Right lung (tissue), 2 donors: ENCODE measurements at regions not wholly inside any gene's neighbourhood (a gene's known extent, or its start where the extent isn't known, plus 50 kb on each side); places are given as distances from the start of the nearest gene placed in this dataset.

ENCODE experiments used
- DNase-seq, 2 donors: peaks; one replicate each; pipeline ENCODE4 v3.0.0-alpha.2; 2013

DNA sequence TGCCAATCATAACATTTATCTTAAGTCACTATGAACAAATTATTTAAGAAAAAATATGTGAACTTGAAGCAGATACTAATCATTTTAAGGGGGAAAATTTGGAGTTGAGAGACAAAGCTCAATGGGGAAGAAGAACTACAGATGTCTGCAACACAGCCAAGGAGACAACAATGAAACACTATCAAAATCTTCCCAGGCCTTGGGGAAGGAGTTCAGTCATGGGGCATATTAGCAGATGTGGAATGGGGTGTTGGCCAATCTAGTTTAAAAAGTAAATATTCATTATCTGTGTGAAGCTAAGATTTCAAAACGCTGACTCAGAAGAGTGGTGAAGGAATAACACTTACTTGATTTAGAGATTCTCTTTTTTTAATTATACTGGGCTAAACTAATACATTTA lies 671.6 kb upstream of the ZP4 start:
- no peak for DNase-seq

DNA sequence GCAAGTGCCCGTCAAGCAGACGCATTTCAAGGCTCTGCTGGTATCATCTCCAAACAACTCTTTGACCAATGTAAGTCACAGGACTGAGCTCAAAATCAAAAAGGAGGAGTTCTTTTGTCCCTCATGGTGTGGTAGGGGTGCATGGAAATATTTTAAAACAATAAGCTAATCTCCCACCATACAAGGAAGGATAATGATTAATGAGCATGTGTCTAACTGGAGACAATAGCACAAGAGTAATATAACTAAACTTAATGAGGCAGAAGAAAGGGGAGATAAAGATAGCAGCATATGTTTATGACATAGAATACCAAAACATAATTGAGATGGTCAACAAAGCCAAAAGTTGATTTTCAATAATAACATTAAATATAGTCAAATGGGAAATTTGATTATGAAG lies 668.0 kb upstream of the ZP4 start:
- DNase-seq = no peak

DNA sequence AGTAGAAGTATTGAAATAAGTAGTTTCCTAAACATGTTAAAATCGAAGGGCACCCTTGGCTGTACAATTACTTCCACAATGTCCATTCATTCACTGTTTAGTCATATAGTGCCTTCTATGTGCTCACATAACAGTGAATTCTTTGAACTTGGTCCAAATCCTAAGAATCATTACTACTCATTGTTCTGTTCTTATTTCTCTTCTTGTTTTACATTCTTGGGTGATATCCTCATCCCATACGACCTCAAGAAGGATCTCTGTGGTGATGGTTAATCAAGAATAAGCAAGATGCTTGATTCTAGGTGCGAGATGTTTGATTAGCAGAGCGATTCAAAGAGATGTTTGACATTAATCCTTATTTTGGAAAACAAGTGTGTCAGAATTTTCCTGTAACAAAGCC lies 667.4 kb upstream of the ZP4 start:
- no peak for DNase-seq

DNA sequence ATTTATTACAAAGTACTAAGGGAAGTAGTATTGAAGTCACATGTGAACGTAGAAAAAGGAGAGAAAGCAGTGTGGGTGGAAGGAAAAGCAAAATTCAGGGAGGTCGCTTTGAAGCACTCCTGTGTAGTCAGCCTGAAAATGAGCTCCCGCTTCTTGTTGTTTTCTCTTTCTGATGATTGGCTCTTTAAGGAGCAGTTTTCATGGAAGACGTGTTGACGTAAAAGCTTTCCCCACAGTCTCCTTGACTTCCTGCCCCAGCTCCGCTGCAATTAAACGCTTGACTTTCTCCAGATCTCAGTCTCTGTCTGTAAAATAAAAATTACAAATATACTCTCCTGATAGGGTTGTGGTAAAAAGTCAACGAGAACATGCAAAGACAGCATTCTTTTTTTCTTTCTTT lies 661.5 kb upstream of the ZP4 start:
- DNase-seq = no peak

DNA sequence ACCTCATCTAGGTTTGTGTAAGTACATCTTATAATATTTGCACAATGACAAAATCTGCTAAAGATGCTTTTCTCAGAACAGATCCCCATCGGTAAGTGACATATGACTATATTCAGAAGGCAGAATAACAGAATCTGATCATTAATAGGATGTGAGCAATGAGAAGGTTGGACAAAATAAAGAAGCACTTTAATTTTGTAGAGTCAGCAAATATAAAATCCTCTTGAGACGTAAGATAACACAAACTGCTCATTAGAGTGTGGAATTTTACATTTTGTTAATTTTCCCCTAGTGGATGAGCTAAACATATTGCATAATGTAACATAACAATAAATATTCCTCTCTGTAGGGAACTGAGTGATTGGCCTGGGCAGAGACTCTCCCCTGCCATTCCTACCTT lies 658.4 kb upstream of the ZP4 start:
- no peak for DNase-seq

DNA sequence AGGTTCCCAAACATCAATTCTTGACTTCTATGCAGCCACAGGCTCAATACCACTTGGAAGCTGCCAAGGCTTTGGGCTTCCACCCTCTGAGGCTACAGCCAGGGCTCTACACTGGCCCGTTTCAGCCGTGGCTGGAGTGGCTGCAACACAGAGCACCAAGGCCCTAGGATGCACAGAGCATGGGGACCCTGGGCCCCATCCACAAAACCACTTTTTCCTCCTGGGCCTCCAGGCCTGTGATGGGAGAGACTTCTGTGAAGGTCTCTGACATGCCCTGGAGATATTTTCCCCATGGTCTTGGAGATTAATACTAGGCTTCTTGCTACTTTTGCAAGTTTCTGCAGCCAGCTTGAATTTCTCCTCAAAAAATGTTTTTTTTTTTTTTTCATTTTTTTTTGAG lies 655.4 kb upstream of the ZP4 start:
- DNase-seq = no peak

DNA sequence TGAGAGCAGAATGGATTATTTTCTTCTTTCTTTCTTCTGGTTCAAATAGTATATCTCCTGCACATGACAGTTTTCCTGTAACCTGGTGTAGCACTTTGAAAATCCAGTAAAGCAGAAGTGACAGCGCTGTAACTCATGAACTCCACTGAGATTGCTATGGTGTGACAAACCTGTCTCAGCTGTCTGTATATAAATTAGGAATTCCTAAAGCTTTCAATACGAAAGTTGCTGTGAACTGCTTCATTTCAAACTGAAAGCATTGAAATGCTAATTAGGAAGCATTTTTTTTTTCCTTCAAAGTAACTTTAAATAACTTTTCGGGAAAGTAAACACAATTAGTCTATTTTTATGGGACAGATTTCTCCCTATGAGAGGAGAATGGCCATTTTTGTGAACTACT lies 646.9 kb upstream of the ZP4 start:
- no peak for DNase-seq

DNA sequence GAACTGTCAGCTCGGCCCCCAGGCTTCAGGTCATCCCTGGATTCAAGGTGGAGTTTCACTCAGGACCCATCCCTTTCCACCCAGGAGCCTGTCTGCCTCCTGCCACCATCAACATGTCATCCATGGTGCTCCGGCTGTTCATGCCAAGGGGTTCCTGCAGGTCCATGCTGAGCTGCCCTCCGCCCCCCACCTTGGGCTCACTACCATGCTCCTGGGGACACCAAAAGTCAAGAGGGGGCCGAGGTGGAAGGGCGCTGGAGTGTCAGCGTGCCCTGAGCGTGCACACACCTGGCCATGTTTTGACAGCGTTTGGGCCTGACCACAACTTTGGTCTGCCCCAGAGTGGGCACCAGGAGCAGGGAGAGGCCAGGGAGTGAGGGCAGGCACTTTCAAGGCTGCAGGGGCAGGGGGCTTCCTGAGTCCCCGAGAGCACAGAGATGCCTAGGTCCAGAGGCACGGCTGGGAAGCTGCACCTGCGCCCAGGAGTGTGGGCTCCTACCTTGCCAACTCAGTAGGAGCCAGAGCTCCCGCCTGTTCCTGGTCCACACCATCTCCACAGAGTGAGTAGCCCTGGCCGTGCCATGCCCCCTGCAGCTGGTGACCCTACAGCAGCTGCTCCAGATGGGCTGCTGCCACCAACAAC lies 639.6 kb upstream of the ZP4 start:
- DNase-seq = no peak

DNA sequence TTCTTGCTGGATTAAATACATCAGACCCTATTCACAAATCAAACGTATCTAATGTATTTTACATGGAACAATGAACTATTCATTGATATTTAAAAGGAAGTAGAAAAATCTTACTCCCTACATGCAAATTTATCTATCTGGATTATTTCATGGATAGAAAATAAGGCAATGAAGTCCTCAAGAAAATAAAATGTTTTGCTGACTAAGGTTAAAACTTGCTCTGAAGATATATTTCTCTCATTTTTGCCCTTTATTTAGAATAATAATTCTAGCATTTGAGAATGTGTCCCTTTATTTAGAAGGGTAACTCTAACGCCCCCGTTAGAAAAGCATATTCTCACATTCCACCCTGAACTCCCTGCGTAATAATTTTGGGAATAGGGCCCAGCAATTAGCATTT lies 627.0 kb upstream of the ZP4 start:
- no peak for DNase-seq

DNA sequence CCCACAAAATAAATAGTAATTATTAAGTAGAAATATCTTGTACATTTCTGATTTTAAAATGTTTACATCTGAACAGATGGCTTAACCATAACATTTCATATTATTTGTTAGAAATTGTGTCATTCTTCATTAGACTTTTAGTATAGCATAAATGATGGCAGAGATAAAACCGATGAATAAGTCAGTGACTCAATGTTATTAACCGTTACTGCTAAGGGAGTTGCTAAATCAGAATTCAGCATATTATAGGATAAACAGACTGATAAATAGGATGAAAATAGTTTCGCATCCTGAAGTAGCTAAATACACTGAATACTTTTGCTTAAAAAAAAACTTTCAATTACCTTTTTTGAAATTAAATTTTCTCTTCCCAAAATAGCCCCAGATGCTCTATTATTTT lies 610.6 kb upstream of the ZP4 start:
- DNase-seq = no peak

DNA sequence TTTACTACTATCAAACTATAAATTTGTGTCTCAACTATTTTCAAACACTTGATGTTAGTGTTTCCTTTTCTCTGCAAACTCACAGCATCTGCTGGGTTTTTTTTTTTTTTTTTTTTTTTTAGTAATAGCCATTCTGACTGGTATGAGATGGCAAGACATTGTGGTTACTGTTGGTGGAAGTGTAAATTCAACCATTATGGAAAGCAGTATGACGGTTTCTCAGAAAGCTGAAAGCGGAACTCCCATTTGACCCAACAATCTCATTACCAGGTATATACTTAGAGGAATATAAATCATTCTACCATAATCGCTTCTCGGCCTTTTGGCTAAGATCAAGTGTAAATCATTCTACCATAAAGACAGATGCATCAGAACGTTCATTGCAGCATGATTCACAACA lies 608.3 kb upstream of the ZP4 start:
- no peak for DNase-seq

DNA sequence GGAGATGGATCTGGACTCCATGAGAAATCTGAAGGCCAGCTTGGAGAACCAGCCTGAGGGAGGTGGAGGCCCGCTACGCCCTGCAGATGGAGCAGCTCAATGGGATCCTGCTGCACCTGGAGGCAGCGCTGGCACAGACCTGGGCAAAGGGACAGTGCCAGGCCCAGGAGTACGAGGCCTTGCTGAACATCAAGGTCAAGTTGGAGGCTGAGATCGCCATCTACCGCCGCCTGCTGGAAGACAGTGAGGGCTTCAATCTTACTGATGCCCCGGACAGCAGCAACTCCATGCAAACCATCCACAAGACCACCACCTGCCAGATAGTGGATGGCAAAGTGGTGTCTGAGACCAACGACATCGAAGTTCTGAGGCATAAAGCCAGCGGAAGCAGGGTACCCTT lies 601.5 kb upstream of the ZP4 start:
- no peak for DNase-seq

DNA sequence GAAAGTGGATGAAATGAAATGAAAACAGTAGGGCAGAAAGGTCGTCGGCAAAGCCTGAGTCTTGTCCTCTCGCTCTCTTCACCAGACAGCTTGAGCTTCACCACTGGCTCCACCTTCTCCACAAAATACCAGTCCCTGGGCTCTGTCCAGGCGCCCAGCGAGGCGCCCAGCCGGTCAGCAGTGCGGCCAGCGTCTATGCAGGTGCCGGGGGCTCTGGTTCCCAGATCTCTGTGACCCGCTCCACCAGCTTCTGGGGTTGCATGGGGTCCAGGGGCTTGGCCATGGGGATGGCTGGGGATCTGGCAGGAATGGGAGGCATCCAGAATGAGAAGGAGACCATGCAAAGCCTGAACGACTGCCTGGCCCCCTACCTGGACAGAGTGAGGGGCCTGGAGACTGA lies 600.5 kb upstream of the ZP4 start:
- DNase-seq = no peak

DNA sequence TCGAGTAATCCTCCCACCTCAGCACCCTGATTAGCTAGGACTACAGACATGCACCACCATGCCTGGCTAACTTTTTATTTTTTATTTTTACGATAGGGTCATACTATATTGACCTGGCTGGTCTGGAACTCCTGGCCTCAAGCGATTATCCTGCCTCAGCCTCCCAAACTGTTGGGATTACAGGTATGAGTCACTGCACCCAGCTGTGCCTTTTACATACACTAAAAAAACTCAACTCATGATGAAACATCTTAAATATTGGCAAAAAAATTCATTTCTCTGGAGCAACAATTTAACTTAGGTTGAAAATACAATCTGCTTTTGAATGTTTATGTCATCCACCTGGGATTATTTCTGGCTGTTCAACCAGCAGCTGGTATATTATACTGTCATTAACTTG lies 598.3 kb upstream of the ZP4 start:
- DNase-seq = no peak

DNA sequence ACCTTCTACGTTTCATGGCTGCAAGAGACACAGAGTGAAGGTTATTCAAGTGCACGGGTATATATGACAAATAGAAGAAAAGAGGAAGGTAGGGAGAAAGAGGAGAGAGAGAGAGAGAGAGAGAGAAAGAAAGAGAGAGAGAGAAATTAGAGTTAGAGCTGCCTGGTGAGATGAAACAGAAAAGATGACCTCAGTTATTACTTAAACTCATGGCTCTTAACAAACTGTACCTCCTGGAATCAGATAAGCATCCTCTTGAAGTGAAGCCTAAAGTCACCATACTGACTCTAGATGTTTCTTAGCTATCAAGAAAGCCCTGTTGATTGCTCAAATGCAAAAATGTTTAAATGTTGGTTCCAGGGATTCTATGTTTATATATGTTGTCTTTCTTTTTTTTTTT lies 597.7 kb upstream of the ZP4 start:
- DNase-seq = no peak

DNA sequence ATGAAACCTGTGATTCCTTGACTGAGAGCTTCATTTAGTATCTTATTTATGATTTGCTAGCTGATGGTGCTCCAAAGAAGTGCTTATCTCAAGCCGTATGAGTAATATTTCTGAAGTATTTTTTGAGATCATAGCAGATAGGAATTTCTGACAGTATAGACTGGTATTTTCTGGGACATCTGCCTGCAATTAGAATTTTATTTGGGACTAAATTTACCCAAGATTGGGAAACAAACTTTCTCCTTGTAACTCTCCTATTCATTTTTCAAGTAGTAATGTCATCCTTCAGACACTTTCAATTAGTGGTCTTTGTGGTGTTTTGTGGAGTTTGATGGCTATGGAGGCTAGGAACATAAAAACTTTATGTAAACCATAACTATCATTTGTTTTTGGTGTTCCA lies 597.2 kb upstream of the ZP4 start:
- DNase-seq = no peak

DNA sequence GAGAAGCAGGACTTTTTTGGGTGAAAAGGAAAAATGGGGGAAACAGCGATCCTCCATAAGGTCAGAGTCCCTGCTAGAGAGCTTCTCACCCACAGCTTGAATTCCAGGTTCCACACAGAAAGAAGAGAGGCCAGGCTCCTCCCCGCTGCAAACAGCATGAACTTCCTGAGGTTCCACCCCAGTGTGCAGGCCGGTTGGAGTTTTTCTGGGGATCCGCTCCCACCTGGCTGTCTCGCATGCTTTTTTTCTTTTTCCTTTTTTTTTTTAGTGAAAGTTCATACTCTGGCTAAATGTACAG lies 595.1 kb upstream of the ZP4 start:
- DNase-seq = no peak

DNA sequence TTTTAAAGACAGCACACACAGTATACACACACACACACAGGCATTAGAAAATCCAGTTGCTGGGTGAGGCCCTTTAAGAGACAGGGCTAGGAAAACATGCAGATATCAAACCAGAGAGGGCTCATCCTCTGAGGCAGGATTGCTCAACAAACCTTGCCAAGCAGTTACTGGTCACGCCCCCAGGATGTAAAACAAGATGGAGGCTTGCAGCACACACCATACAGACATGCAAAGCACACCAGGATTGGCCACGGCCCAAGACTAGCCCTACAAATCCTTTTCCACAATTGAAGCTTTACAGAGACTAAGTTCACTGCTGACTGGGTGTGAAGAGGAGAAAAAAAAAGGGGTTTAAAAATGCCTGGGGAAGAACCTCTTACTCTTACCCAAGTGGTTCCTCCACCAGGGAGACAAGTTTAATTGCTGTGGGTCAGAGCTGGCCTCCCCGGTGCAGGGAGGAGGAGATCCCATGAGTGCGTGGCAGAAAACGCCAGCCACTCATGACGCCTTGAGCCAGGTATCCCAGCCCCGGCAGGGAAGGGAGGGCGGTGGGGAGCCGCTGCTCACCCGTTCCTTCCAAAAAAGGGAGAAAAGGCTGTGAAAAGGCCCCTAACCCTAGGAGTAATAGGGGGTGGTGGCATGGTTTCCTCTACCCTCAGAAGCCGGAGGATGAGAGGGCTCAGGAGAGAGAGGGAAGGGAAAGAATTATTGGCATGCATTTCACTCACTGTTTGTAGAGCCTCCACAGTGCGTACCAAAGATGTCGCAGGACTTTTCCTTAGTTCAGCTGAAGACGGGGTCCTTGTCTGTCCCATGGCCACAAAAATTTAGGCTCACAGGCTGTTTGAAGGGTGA lies 594.6 kb upstream of the ZP4 start:
- no peak for DNase-seq

DNA sequence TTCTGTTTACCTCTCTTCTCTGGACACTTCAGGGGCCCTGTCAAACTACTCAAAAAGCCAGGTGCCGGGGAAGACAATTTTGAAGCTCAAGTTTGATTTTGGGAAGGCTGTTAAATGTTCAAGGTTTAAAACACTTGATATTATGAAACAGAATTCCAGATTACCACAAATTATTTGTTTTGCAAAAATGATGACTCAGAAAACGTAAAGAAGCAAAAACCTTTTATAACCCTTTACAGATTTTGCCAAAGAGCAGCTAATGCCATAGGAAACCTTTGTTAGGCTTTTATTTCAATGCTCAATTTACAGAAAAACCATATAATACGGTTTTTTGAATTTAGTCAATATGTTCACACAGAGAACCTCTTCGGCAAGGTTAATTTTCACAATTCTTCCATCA lies 593.4 kb upstream of the ZP4 start:
- no peak for DNase-seq

DNA sequence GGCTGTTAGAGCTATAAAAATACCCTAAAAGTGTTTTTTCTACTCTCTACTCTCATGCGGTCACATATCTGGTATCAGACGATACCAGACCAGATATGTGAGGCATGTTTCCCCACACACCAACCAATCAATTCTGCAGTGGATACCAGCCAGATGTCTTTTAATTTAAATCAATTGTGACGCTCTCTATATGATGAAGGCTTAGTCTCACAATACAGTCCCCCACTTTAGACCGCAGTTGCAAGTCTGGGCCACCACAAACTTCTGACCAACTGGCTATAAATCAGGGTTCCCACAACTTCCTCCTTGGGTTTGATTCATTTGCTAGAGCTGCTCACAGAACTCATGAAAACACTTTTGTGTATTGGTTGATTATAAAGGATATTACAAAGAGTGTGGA lies 586.1 kb upstream of the ZP4 start:
- no peak for DNase-seq

DNA sequence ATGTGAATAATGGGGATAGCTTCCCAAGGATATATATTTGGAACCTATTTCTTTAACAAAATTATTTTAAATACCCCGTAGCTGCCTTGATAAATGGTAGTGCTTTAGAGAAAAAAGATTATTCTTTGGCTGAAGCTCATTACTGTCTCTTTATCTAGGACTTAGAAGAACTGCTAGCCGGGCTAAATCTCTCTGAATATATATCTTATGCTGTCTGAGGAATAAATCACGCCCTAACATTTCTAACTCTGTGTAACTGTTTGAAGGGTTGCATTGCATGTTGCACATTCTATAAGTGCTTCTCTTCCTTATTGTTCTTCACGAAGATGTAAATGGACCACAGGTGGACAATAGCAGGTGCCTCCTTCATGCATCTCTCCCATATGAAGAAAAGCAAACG lies 585.0 kb upstream of the ZP4 start:
- DNase-seq = no peak

DNA sequence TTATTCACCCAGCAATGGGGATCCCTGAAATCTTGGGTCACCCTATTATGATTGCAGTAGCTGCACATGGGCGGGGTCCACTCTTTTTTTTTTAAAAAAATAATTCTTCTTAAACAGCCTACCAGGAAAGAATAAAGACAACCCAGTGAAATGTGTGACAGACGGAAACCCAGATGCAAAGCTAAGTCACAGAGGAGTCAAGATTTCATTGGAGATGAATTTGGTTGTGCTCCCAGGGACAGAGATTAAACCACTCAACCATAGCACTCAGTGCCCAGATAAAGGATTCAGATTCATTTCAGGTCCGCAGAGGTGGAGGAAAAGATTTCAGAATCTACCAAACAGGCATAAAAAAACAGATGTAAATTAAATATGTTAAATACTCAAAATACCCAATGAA lies 583.5 kb upstream of the ZP4 start:
- no peak for DNase-seq

DNA sequence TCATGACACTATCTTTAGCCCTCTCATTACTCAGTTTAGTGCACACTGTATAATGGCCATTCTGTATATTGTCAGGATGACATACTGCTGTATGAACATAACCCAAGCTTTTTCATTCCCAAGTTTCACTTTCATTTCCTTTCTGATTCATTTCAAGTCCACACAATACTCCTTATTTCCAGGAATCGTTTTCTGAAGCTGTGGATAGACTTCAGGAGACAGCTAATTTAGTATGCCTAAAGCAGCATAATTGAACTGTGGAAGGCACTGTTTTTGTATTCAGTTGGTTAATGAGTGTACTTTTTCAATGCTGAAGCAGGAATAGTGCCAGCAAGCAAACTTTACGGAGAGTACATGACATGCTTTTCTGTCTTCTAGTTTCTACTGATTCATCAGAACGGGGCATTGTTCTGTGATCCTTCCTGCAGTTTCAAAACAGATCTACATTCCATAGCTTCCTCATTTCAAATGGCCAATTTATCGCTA lies 578.5 kb upstream of the ZP4 start:
- DNase-seq = peak in 1 of 2 donors; percentile 3

DNA sequence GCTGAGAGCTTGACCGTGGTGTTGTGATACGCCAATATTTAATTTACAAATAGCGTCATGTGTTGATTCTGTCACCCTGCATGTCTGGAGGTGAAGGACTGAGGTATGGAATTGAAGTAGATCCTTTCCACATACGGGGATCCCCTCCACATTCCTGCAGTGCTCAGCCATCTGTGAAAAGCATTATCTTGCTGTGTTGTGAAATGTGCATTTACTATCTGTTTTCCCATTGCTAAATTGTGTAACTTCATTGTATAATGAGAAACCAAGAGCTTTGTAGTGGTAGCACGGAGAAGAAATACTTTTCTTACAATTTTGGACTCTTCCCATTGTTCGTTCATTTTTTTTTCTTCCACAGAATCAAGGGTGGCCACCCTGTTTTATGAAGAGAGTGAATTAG lies 577.3 kb upstream of the ZP4 start:
- no peak for DNase-seq
